Erythroblast (primary cell): ENCODE measurements at regions not wholly inside any gene's neighbourhood (a gene's known extent, or its start where the extent isn't known, plus 50 kb on each side); places are given as distances from the start of the nearest gene placed in this dataset.

Experiments used
- GATA1 ChIP-seq: IDR thresholded peaks from 2 replicates; pipeline ENCODE4 v1.6.1; 2011; ENCODE audit warnings: low read depth, mild to moderate bottlenecking, control low read depth, low read length, moderate library complexity
- POLR2A ChIP-seq: IDR thresholded peaks from 2 replicates; pipeline ENCODE4 v1.6.1; 2011; ENCODE audit warnings: mild to moderate bottlenecking, low read length

DNA sequence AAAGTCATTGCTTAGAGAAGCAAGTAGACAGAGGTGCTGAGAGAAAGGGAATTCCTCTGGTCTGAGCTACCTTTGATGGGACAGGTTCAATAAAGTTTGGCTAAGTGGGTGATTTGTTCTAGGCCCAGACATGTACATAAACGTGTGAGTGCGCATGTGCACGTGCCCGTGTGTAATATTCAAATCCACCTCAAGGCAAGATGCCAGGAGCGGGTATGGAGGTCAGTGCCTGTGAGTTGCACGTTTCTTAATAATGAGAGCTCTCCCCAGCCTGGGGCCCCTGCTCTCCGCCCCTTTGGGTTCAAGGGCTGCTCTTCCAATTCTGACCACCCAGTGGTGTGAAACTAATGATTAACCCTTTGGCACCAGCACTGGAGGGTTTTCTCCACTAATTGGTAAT lies 53.8 kb upstream of the LMO4 start:
- TF ChIP-seq POLR2A = no peak
- TF ChIP-seq GATA1 = no peak
